ENCODE measurements at regions not wholly inside any gene's neighbourhood (a gene's known extent, or its start where the extent isn't known, plus 50 kb on each side); places are given as distances from the start of the nearest gene placed in this dataset.

DNA sequence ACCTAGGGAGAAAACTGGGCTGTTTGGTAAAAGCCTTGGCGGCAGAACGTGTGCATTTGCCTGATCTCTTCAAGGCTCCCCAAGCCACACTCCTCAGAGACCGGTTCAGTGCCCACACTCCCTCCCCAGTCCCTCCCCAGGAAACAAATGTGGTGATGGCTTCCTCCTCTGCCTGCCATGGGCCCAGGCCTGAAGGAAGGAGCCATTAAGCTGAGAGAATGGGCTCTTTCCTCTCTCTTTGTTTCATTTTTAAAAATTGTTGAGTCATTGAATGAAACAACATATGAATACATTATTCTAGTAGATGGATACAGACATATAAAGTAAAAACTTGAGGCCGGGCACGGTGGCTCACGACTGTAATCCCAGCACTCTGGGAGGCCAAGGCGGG, 50.6 kb upstream of the YWHAQ start:
- no peak for ATAC-seq
- 72 to 78% methylated on average over 3 to 7 of the region's 7 CpGs for WGBS, 2 donors (ENCODE audit: low coverage in 1 of 2)
- Histone ChIP-seq H3K27ac (no peak overlapping the region), H3K4me1 (no peaks in the 10 kb centered on the region), H3K36me3 (no peaks in the 10 kb centered on the region), H3K27me3 (no peaks in the 10 kb centered on the region), H3K9me3 (no peaks in the 10 kb centered on the region), H3K4me3 (no peak overlapping the region)
- TF ChIP-seq EP300 (IDR thresholded peaks at IDR 0.05) (no peak), POLR2AphosphoS5 (IDR thresholded peaks at IDR 0.05) (no peak), POLR2A (IDR thresholded peaks at IDR 0.05) (no peak)
- TF ChIP-seq, protein P1, sequence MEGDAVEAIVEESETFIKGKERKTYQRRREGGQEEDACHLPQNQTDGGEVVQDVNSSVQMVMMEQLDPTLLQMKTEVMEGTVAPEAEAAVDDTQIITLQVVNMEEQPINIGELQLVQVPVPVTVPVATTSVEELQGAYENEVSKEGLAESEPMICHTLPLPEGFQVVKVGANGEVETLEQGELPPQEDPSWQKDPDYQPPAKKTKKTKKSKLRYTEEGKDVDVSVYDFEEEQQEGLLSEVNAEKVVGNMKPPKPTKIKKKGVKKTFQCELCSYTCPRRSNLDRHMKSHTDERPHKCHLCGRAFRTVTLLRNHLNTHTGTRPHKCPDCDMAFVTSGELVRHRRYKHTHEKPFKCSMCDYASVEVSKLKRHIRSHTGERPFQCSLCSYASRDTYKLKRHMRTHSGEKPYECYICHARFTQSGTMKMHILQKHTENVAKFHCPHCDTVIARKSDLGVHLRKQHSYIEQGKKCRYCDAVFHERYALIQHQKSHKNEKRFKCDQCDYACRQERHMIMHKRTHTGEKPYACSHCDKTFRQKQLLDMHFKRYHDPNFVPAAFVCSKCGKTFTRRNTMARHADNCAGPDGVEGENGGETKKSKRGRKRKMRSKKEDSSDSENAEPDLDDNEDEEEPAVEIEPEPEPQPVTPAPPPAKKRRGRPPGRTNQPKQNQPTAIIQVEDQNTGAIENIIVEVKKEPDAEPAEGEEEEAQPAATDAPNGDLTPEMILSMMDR (IDR thresholded peaks at IDR 0.05), result no peak

GRCh38 chr2:9685637-9686036, 54.8 kb upstream of the YWHAQ start:
- H3K4me1 ChIP-seq, result no peaks in the 10 kb centered on the region
- H3K27ac ChIP-seq, result no peak overlapping the region
- H3K36me3 ChIP-seq, result no peaks in the 10 kb centered on the region
- ATAC-seq, result no peak
- 86 to 88% methylated on average over 4 of the region's 4 CpGs for WGBS, 2 donors (ENCODE audit: low coverage in 1 of 2)
- H3K27me3 ChIP-seq, result no peaks in the 10 kb centered on the region
- TF ChIP-seq EP300 (IDR thresholded peaks at IDR 0.05) (no peak), POLR2AphosphoS5 (IDR thresholded peaks at IDR 0.05) (no peak), POLR2A (IDR thresholded peaks at IDR 0.05) (no peak)
- H3K9me3 ChIP-seq, result no peaks in the 10 kb centered on the region
- no peak overlapping the region for H3K4me3 ChIP-seq

DNA sequence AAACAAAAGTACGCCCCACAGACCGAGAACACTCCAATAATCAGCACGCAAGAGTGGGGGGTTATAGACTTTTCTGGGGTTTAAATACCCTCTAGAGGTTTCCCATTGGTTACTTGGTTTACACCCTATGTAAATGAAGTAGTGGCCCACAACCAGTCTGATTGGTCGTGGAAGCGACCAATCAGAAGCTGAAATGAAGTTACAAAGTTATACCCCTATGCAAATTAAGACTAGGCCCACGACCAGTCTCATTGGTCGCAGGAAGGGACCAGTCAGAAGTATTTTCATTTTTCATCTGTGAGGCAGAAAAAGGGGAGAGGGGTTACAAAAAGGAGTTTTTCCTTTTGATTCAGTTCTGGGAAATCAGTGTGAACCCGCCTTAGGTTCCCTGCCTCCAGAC, 55.3 kb upstream of the YWHAQ start:
- Histone ChIP-seq H3K4me1 (no peaks in the 10 kb centered on the region), H3K36me3 (no peaks in the 10 kb centered on the region), H3K27me3 (no peaks in the 10 kb centered on the region), H3K27ac (no peak overlapping the region), H3K4me3 (no peak overlapping the region), H3K9me3 (no peaks in the 10 kb centered on the region)
- TF ChIP-seq POLR2AphosphoS5 (IDR thresholded peaks at IDR 0.05), result no peak
- TF ChIP-seq, protein P1 (IDR thresholded peaks at IDR 0.05), result no peak
- TF ChIP-seq EP300 (IDR thresholded peaks at IDR 0.05), result no peak
- no peak for TF ChIP-seq POLR2A (IDR thresholded peaks at IDR 0.05)
- WGBS, 2 donors (ENCODE audit: low coverage in 1 of 2), result 84 to 100% methylated on average over 8 of the region's 8 CpGs
- ATAC-seq, result no peak

DNA sequence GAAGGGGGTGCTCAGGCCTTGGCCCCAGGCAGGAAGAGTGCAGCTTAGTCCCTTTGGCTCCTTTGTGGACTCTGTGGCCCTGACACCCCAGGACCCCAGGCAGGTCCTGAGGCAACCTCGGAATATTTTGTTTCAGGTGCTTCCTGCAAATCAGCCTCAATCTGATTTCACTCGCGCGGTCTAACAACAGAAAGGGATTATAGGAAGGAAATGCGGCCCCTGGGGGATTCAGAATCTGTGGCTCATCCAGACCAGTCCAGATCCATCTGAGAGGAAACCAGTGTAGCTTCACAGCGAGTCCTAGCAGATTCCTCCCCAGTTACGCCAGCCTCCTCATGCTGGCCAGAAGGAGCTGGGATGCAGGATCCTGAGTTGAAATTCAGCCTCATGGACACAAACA, 59.5 kb upstream of the YWHAQ start:
- H3K9me3 ChIP-seq, result no peaks in the 10 kb centered on the region
- no peak for ATAC-seq
- whole genome bisulfite sequencing, 2 donors (ENCODE audit: low coverage in 1 of 2), result 83% methylated on average over 1 of the region's 7 CpGs; no CpG with 5 or more reads in 1 of the 2 donors
- TF ChIP-seq, protein P1 (IDR thresholded peaks at IDR 0.05), result no peak
- TF ChIP-seq POLR2A (IDR thresholded peaks at IDR 0.05) (no peak), EP300 (IDR thresholded peaks at IDR 0.05) (no peak), POLR2AphosphoS5 (IDR thresholded peaks at IDR 0.05) (no peak)
- peak overlapping the region in 1 of 4 donors; percentile 49 for H3K27ac ChIP-seq
- H3K4me1 ChIP-seq, result peaks cover 0 to 14% (median 0%) of the 10 kb centered on the region in 3 donors
- H3K4me3 ChIP-seq, result no peak overlapping the region
- no peaks in the 10 kb centered on the region for H3K36me3 ChIP-seq
- no peaks in the 10 kb centered on the region for H3K27me3 ChIP-seq

GRCh38 chr2:9690716-9691498, 60.1 kb upstream of the YWHAQ start:
- TF ChIP-seq POLR2AphosphoS5 (IDR thresholded peaks at IDR 0.05) (no peak), EP300 (IDR thresholded peaks at IDR 0.05) (no peak), POLR2A (IDR thresholded peaks at IDR 0.05) (no peak)
- TF ChIP-seq, protein P1 (IDR thresholded peaks at IDR 0.05), result no peak
- Histone ChIP-seq H3K4me3 (no peak overlapping the region), H3K36me3 (no peaks in the 10 kb centered on the region), H3K4me1 (peaks cover 0 to 14% (median 0%) of the 10 kb centered on the region in 3 donors), H3K27ac (peak overlapping the region in 1 of 4 donors; percentile 49), H3K9me3 (no peaks in the 10 kb centered on the region), H3K27me3 (no peaks in the 10 kb centered on the region)
- 100% methylated on average over 3 to 5 of the region's 11 CpGs for WGBS, 2 donors (ENCODE audit: low coverage in 1 of 2)
- no peak for ATAC-seq

Measured in gastroesophageal sphincter (tissue), 4 donors.